ENCODE measurements at regions not wholly inside any gene's neighbourhood (a gene's known extent, or its start where the extent isn't known, plus 50 kb on each side); places are given as distances from the start of the nearest gene placed in this dataset.

- no peak for DNase-seq (ENCODE audit: low read depth in 1 of 2, low spot score in 1 of 2)
Observed at GRCh38 chr21:33155005-33155404, 74.7 kb upstream of the IFNAR2 start.

- no peak for DNase-seq (ENCODE audit: low read depth in 1 of 2, low spot score in 1 of 2)
Observed at GRCh38 chr21:33155422-33155821, 74.3 kb upstream of the IFNAR2 start.

- no peak for DNase-seq (ENCODE audit: low read depth in 1 of 2, low spot score in 1 of 2)
Observed at GRCh38 chr21:33157303-33157702, 72.4 kb upstream of the IFNAR2 start.

GRCh38 chr21:33158654-33159053 is 71.1 kb upstream of the IFNAR2 start:
- DNase-seq (ENCODE audit: low read depth in 1 of 2, low spot score in 1 of 2) = no peak

- no peak for DNase-seq (ENCODE audit: low read depth in 1 of 2, low spot score in 1 of 2)
Observed at GRCh38 chr21:33162436-33162951, 67.2 kb upstream of the IFNAR2 start.

GRCh38 chr21:33168886-33169285 is 60.9 kb upstream of the IFNAR2 start:
- no peak for DNase-seq (ENCODE audit: low read depth in 1 of 2, low spot score in 1 of 2)

- no peak for DNase-seq (ENCODE audit: low read depth in 1 of 2, low spot score in 1 of 2)
Observed at GRCh38 chr21:33169359-33169758, 60.4 kb upstream of the IFNAR2 start.

GRCh38 chr21:33171616-33172169 is 58.0 kb upstream of the IFNAR2 start:
- no peak for DNase-seq (ENCODE audit: low read depth in 1 of 2, low spot score in 1 of 2)

- DNase-seq (ENCODE audit: low read depth in 1 of 2, low spot score in 1 of 2) = no peak
Observed at GRCh38 chr21:33174756-33175155, 55.0 kb upstream of the IFNAR2 start.

Measured in stimulated activated CD4-positive, alpha-beta T cell treated with anti-CD3 and anti-CD28 coated beads, Interleukin-15, amount 100 ng/mL, for 1 hour (primary cell).